ENCODE measurements at regions not wholly inside any gene's neighbourhood (a gene's known extent, or its start where the extent isn't known, plus 50 kb on each side); places are given as distances from the start of the nearest gene placed in this dataset.
"Not testable (repeated sequence)": the region's sequence is repeated elsewhere in the genome, so short reads cannot be mapped to it uniquely, and the experiment has no call there.

DNA sequence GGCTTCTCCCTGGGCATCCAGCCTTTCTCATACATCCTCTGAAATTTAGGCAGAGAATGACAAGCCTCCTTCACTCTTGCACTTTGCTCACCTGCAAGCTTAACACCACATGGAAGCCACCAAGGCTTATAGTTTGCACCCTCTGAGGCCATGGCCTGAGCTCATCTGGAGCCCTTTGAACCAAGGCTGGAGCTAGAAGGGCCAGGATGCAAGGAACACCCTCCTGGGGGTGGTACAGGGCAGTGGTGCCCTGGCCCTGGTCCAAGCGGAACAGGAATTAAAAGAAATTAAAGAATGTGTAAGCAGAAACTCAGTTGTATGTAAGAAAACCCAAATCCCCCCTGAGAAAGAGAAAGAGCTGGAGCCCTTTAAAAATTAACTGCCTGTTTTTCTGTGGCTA lies 221.9 kb downstream of the POTEH start:
- TF ChIP-seq, protein P1, sequence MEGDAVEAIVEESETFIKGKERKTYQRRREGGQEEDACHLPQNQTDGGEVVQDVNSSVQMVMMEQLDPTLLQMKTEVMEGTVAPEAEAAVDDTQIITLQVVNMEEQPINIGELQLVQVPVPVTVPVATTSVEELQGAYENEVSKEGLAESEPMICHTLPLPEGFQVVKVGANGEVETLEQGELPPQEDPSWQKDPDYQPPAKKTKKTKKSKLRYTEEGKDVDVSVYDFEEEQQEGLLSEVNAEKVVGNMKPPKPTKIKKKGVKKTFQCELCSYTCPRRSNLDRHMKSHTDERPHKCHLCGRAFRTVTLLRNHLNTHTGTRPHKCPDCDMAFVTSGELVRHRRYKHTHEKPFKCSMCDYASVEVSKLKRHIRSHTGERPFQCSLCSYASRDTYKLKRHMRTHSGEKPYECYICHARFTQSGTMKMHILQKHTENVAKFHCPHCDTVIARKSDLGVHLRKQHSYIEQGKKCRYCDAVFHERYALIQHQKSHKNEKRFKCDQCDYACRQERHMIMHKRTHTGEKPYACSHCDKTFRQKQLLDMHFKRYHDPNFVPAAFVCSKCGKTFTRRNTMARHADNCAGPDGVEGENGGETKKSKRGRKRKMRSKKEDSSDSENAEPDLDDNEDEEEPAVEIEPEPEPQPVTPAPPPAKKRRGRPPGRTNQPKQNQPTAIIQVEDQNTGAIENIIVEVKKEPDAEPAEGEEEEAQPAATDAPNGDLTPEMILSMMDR (IDR thresholded peaks at IDR 0.05) = not testable (repeated sequence)
- TF ChIP-seq POLR2A (IDR thresholded peaks at IDR 0.05) = not testable (repeated sequence)
